NCI-H2029 treated with DMSO at 0.1 percent for 48 hours (cell line): ENCODE measurements at regions not wholly inside any gene's neighbourhood (a gene's known extent, or its start where the extent isn't known, plus 50 kb on each side); places are given as distances from the start of the nearest gene placed in this dataset.

ENCODE experiments used
- DNase-seq: peaks from one replicate; lab custom pipeline; 2025; lab: John Stamatoyannopoulos, UW

GRCh38 chr12:124411953-124412645 lies 117.2 kb downstream of the RFLNA start:
- DNase-seq = no peak

- no peak for DNase-seq
Measured at GRCh38 chr12:124411281-124411878, 116.5 kb downstream of the RFLNA start.

- no peak for DNase-seq
Measured at GRCh38 chr12:124410354-124411175, 115.7 kb downstream of the RFLNA start.

- DNase-seq = no peak
Measured at GRCh38 chr12:124408822-124409517, 114.1 kb downstream of the RFLNA start.

GRCh38 chr12:124407074-124407473 lies 112.2 kb downstream of the RFLNA start:
- DNase-seq = no peak

GRCh38 chr12:124406043-124406442 lies 111.2 kb downstream of the RFLNA start:
- peak; percentile 22 for DNase-seq

- DNase-seq = no peak
Measured at GRCh38 chr12:124405592-124405991, 110.7 kb downstream of the RFLNA start.

- no peak for DNase-seq
Measured at GRCh38 chr12:124405151-124405550, 110.3 kb downstream of the RFLNA start.

GRCh38 chr12:124404162-124404784 lies 109.4 kb downstream of the RFLNA start:
- no peak for DNase-seq

GRCh38 chr12:124403273-124403672 lies 108.4 kb downstream of the RFLNA start:
- no peak for DNase-seq

GRCh38 chr12:124402248-124403066 lies 107.6 kb downstream of the RFLNA start:
- DNase-seq = no peak

GRCh38 chr12:124401704-124402221 lies 106.9 kb downstream of the RFLNA start:
- no peak for DNase-seq

GRCh38 chr12:124400124-124400523 lies 105.2 kb downstream of the RFLNA start:
- DNase-seq = no peak

GRCh38 chr12:124399622-124400021 lies 104.7 kb downstream of the RFLNA start:
- no peak for DNase-seq

GRCh38 chr12:124398578-124399227 lies 103.8 kb downstream of the RFLNA start:
- no peak for DNase-seq

GRCh38 chr12:124397807-124398577 lies 103.1 kb downstream of the RFLNA start:
- peak; percentile 58 for DNase-seq

- no peak for DNase-seq
Measured at GRCh38 chr12:124397399-124397679, 102.4 kb downstream of the RFLNA start.

GRCh38 chr12:124396544-124397398 lies 101.9 kb downstream of the RFLNA start:
- DNase-seq = peak; percentile 7

GRCh38 chr12:124395986-124396385 lies 101.1 kb downstream of the RFLNA start:
- no peak for DNase-seq
